GM12878 (cell line): ENCODE measurements at regions not wholly inside any gene's neighbourhood (a gene's known extent, or its start where the extent isn't known, plus 50 kb on each side); places are given as distances from the start of the nearest gene placed in this dataset.
A peak's percentile ranks its signal among the peaks of the same experiment; 100 is the strongest.

Experiments
- ATAC-seq: fragments of 200-7000 bp; cut with Tn5 transposase; 3 replicates; pipeline ENCODE4 v1.9.1; 2020; ENCODE audit warnings: mild to moderate bottlenecking, moderate library complexity
- BruUV-seq: library from RNA; stranded (reverse); fragments of 400-500 nt; replicated peaks from 2 replicates; lab custom pipeline; 2021; lab: Mats Ljungman, UMichigan
- CTCF ChIA-PET: fragments of 300-600 bp; sonication (Branson Sonifier 250); formaldehyde crosslinking; extraction: SDS; loops from one replicate; lab custom pipeline; 2021; ENCODE audit warnings: inconsistent platforms; lab: Yijun Ruan, JAX
- POLR2A ChIA-PET: fragments of 350-600 bp; formaldehyde crosslinking; extraction: SDS; loops from one replicate; lab custom pipeline; 2021; ENCODE audit warnings: inconsistent platforms; lab: Charles Lee
- RAD21 ChIA-PET: fragments of 300-600 bp; sonication (Branson Sonifier 250); formaldehyde crosslinking; loops from one replicate; lab custom pipeline; 2023; ENCODE audit warnings: antibody characterized with exemption; ENCODE audit not compliant: unreplicated experiment; lab: Charles Lee
- SMC1A ChIA-PET: fragments of 300-600 bp; sonication (Branson Sonifier 250); formaldehyde crosslinking; loops from one replicate; lab custom pipeline; 2023; ENCODE audit not compliant: unreplicated experiment, uncharacterized antibody; lab: Charles Lee
- DNase-seq: peaks from one replicate; pipeline ENCODE4 v3.0.0-alpha.2; 2011; ENCODE audit warnings: low read depth, low spot score
- FAIRE-seq: peaks from 3 replicates; lab custom pipeline; 2011; peaks lifted over from hg19 to GRCh38; lab: Jason Lieb, UNC
- H2AFZ ChIP-seq: 2 replicates; pipeline ENCODE4 v1.6.0; 2011; ENCODE audit warnings: low read depth, low read length, control low read depth; ENCODE audit not compliant: control insufficient read depth
- H3K27ac ChIP-seq: 2 replicates; pipeline ENCODE4 v1.5.1; 2011; ENCODE audit warnings: control low read depth; ENCODE audit not compliant: control insufficient read depth, insufficient read depth
- H3K27me3 ChIP-seq, 2 experiments: replicated peaks in 1 of 2; 2 replicates each; pipeline versions ENCODE4 v1.6.0 to v1.6.1; 2011; ENCODE audit warnings: low read length in 1 of 2; ENCODE audit not compliant: control insufficient read depth in 2 of 2, insufficient read depth in 2 of 2
- H3K36me3 ChIP-seq, 2 experiments: 2 replicates each; pipeline ENCODE4 v1.5.1; 2011; ENCODE audit warnings: low read length in 1 of 2; ENCODE audit not compliant: control insufficient read depth in 2 of 2, insufficient read depth in 2 of 2
- H3K4me1 ChIP-seq: 2 replicates; pipeline ENCODE4 v1.6.1; 2011; ENCODE audit warnings: mild to moderate bottlenecking, low read length, moderate library complexity, mixed read lengths; ENCODE audit not compliant: control insufficient read depth, insufficient read depth
- H3K4me2 ChIP-seq: 2 replicates; pipeline ENCODE4 v1.6.0; 2011; ENCODE audit warnings: control low read depth; ENCODE audit not compliant: control insufficient read depth, insufficient read depth
- H3K4me3 ChIP-seq: fragments of 200-600 bp; sonication (generic); 2 replicates; pipeline ENCODE4 v1.5.1; 2016
- H3K79me2 ChIP-seq: 2 replicates; pipeline ENCODE4 v1.6.0; 2011; ENCODE audit warnings: low read length; ENCODE audit not compliant: control insufficient read depth, insufficient read depth
- H3K9ac ChIP-seq: 2 replicates; pipeline ENCODE4 v1.8.0; 2011; ENCODE audit warnings: low read length, control low read depth, mixed read lengths; ENCODE audit not compliant: control insufficient read depth, insufficient read depth
- H3K9me3 ChIP-seq: replicated peaks from 3 replicates; pipeline ENCODE4 v1.5.1; 2011; ENCODE audit warnings: mild to moderate bottlenecking, low read length; ENCODE audit not compliant: control insufficient read depth, insufficient read depth
- H4K20me1 ChIP-seq: 2 replicates; pipeline ENCODE4 v1.6.0; 2011; ENCODE audit not compliant: control insufficient read depth, insufficient read depth
- CREM ChIP-seq: IDR thresholded peaks from 2 replicates; pipeline ENCODE4 v1.6.1; 2014; ENCODE audit warnings: antibody characterized with exemption, low read depth
- CTCF ChIP-seq, 3 experiments: IDR thresholded peaks in 2 of 3; conservative IDR thresholded peaks in 1 of 3; 2 replicates each; pipeline ENCODE4 v1.5.1; 2011; ENCODE audit warnings: low read depth in 3 of 3, low read length in 3 of 3, mild to moderate bottlenecking in 3 of 3, control low read depth in 2 of 3, moderate library complexity in 2 of 3, inconsistent platforms in 1 of 3, mixed read lengths in 1 of 3; ENCODE audit not compliant: control insufficient read depth in 2 of 3, insufficient read depth in 1 of 3; ENCODE audit errors: extremely low read depth in 1 of 3
- JUND ChIP-seq: IDR thresholded peaks from 2 replicates; pipeline ENCODE4 v1.6.1; 2012; ENCODE audit warnings: low read depth, mild to moderate bottlenecking, low read length, improper control_type of control experiment, moderate library complexity
- NR2F1 ChIP-seq: fragments of 450-650 bp; conservative IDR thresholded peaks from 2 replicates; pipeline ENCODE4 v1.6.1; 2017; ENCODE audit warnings: mild to moderate bottlenecking
- RAD21 ChIP-seq: IDR thresholded peaks from 2 replicates; pipeline ENCODE4 v1.6.1; 2011; ENCODE audit warnings: mild to moderate bottlenecking, low read depth, low read length, moderate library complexity; ENCODE audit not compliant: insufficient read depth
- SMARCA5 ChIP-seq: fragments of 450-650 bp; IDR thresholded peaks from 2 replicates; pipeline ENCODE4 v1.6.1; 2017; ENCODE audit warnings: mild to moderate bottlenecking
- SMC3 ChIP-seq: IDR thresholded peaks from 2 replicates; pipeline ENCODE4 v1.6.1; 2011; ENCODE audit warnings: low read length, improper control_type of control experiment, borderline replicate concordance
- SP1 ChIP-seq: IDR thresholded peaks from one replicate; pipeline ENCODE4 v1.6.1; 2011; ENCODE audit warnings: low read depth, low read length
- SRF ChIP-seq, 2 experiments: IDR thresholded peaks; 2 replicates each; pipeline ENCODE4 v1.6.1; 2011; ENCODE audit warnings: low read depth in 2 of 2, low read length in 2 of 2, mild to moderate bottlenecking in 1 of 2, moderate library complexity in 1 of 2
- WGBS: methylation state at CpG from one replicate; pipeline ENCODE4 v1.1.6; 2016; ENCODE audit warnings: low lambda C conversion rate; ENCODE audit not compliant: insufficient replicate concordance, insufficient coverage; ENCODE audit errors: missing lambda C conversion rate; 5-methylcytosine and 5-hydroxymethylcytosine counted together
- in situ Hi-C: fragments of 300-500 bp; cut with MboI; formaldehyde crosslinking; loops from 9 replicates; pipeline ENCODE4 v1.14.3; 2018; ENCODE audit warnings: mixed read lengths
- intact Hi-C: fragments of 100-400 bp; cut with micrococcal nuclease; formaldehyde crosslinking; loops from one replicate; pipeline ENCODE4 v1.14.2; 2022; ENCODE audit not compliant: unreplicated experiment

- no TSS peak for BruUV-seq
- CTCF ChIA-PET = interaction anchor here (0.6 to 4.4 kb wide), 16 partner anchors 8 to 1249 kb away, joined by 3 to 58 read pairs (median 4); no protein-coding TSS in a partner anchor
- no peak overlapping the region for H2AFZ ChIP-seq
- H4K20me1 ChIP-seq = no peaks in the 10 kb centered on the region
- POLR2A ChIA-PET = no interaction called here
- WGBS = 5% methylated on average over 10 of the region's 10 CpGs
- no peaks in the 10 kb centered on the region for H3K4me1 ChIP-seq
- in situ Hi-C loops = loop anchor here (5.0 to 10.0 kb wide), 2 partner anchors 155 to 1118 kb away; no protein-coding TSS in a partner anchor
- SMC1A ChIA-PET = interaction anchor here (0.6 to 1.9 kb wide), 6 partner anchors 9 to 159 kb away, joined by 3 to 24 read pairs (median 3); no protein-coding TSS in a partner anchor
- H3K36me3 ChIP-seq = no peaks in the 10 kb centered on the region
- H3K9me3 ChIP-seq = no peaks in the 10 kb centered on the region
- no peak overlapping the region for H3K27ac ChIP-seq
- no peak overlapping the region for H3K4me2 ChIP-seq
- RAD21 ChIA-PET = interaction anchor here (0.6 to 2.1 kb wide), 5 partner anchors 10 to 639 kb away, joined by 3 to 26 read pairs (median 3); partner anchors contain the start of gene ALK
- no peak overlapping the region for H3K9ac ChIP-seq
- peak; percentile 91 for FAIRE-seq
- peak; percentile 99 for ATAC-seq
- no peaks in the 10 kb centered on the region for H3K79me2 ChIP-seq
- intact Hi-C loops = loop anchor here (1.0 to 5.0 kb wide), 3 partner anchors 149 to 1114 kb away; no protein-coding TSS in a partner anchor
- H3K4me3 ChIP-seq = no peak overlapping the region
- TF ChIP-seq CREM (no peak), SMC3 (peak; percentile 55; the same call in 1 of the 2 replicates), JUND (no peak), SRF (IDR thresholded peaks at IDR 0.05; ENCODE audit: low read depth in 2 of 2, low read length in 2 of 2) (no peak), SP1 (no peak), CTCF (IDR thresholded peaks at IDR 0.05 in 2 of 3, conservative IDR thresholded peaks at IDR 0.05 in 1 of 3; ENCODE audit: control insufficient read depth in 2 of 3, extremely low read depth in 1 of 3, insufficient read depth in 1 of 3, low read depth in 3 of 3, low read length in 3 of 3) (peak; percentile 75 to 83 (median 80)), NR2F1 (no peak), SMARCA5 (no peak), RAD21 (peak; percentile 80)
- peaks cover 1 to 4% of the 10 kb centered on the region in 2 experiments; a peak in 3 of 4 replicates for H3K27me3 ChIP-seq
- peak; percentile 16 for DNase-seq
Measured at GRCh38 chr2:30072250-30072842, 74.5 kb upstream of the YPEL5 start.
